GM19193 (cell line): ENCODE measurements at regions not wholly inside any gene's neighbourhood (a gene's known extent, or its start where the extent isn't known, plus 50 kb on each side); places are given as distances from the start of the nearest gene placed in this dataset.

Source experiments
- POLR2A ChIP-seq: IDR thresholded peaks from 4 replicates; pipeline ENCODE4 v1.6.1; 2011; ENCODE audit not compliant: insufficient read depth, insufficient read length; ENCODE audit errors: extremely low read depth

DNA sequence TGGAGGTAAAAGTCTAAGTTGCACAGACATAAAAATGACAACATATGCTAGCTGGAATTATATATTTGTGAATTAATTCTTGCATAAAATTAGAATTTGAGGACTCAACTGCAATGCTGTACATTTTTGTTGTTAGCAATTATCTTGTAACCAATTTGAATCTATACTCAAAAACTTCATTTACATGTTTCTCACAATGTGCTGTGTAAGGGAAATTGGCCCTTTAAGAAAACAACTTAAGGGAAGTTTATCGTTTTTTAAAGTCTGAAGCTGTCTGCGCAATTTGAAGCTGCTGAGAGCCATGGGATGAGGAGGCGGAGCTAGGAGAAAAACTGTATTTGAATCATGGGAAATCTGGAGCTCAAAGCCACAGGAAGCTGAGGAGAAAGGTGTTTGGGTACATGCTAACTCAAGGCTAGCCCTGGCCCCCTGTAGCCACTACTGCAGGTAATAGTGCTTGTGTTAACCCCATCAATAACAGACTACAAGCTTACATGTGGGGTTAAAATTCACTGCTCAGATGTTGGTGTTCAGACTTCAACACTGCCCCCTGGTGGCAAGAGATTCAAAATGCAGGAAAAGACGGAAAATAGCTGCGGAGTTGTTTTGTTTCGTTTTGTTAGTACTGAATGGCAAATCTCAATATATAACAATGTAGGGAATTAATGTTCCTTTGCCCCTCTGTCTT is 126.1 kb downstream of the BRD1 start:
- TF ChIP-seq POLR2A, result no peak

DNA sequence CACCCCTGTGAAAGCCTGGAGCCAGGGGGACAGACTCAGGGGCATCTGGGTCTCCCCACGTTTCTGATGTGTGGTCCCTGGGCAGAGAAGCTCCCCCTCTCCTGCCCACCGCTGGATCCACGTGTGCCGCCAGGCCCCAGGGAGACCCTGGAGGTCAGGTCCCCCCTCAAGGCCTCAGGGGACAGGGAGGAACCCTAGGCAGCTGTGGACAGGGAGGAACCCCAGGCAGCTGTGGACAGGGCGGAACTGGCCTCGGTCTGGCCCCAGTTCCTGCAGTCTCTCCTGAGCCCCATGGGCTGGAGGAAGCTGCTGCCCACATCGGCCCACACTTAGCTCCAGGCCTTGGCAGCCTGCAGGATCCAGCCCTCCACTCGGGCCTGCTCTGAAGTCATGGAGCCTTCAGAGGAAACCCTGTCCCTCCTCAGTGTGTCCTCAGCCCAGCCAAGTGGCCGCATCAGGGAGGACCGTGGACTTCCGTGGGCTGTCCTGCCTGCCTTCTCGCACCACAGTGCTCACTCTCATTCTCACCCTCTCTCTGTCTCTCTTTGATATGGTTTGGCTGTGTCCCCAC is 127.7 kb downstream of the BRD1 start:
- no peak for TF ChIP-seq POLR2A

GRCh38 chr22:49699476-49699875 is 128.2 kb downstream of the BRD1 start:
- no peak for TF ChIP-seq POLR2A

DNA sequence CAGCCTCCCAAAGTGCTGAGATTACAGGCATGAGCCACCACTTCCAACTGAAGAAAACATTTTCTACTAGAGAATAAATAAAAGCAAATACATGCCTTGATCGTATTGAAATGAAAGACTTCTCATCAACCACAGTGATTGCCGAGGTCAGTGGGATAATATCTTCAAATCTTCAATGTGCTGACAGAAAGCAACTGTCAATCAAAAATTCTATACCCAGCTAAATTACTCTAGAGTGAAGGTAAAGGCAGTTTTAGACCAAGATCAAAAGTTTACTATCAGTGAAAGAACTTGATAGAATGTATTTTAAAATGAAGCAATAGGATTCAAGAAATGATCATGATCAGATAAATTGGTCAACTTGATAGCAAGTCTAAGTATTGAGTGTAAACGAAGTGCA is 130.6 kb downstream of the BRD1 start:
- TF ChIP-seq POLR2A, result no peak

DNA sequence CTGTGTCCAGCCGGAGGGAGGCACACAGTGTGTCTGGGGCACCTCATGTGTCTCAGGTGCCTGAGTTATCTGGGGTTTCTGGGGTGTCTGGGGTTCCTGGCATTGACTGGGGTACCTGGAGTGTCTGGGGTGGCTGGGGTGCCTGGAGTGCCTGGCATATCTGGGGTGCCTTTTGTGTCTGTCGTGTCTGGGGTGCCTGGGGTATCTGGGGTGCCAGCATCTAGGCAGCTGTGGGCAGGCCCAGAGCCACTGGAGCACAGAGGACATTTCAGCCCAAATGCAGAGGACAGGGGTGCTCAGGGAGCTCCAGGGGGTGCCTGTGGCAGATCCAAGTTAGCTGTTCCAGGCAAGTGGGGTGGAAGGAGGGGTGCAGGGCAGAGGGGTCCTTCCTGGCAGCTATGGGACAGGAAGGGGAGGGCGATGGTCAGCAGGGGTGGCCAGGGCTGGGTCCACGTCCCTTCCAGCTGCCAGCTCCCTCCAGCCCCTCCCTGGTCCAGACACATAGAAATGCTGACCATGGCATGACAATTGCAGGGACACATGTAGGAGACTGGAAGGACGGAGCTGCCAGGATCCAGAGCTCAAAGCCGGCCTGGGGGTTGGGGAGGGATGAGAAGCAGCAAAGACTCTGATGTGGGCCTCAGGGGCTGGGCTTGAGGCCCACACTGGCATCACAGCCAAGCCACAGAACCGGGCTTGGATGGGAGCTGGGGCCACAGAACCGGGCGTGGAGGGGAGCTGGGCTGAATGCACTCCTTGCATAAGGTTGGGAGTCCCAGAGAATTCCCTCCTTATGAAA is 133.0 kb downstream of the BRD1 start:
- TF ChIP-seq POLR2A, result no peak

GRCh38 chr22:49693848-49694247 is 133.8 kb downstream of the BRD1 start:
- no peak for TF ChIP-seq POLR2A

DNA sequence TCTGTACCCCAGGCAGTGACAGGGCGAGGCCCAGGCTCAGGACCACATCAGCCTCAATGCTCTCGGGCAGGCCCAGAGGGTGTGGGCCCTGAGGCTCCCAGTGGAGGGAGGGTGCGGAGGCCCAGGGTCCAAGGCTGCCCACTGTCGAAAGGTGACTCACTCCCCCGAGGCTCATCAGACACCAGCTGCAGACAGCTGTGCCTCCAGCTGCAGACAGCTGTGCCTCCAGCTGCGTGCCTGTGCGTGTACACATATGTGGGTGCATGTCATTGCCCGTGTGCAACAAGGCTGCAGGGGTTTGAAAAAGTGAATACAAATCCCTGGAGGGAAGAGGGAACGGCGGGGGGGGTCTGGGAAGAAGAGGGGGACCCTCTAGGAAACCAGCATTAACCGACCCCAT is 134.3 kb downstream of the BRD1 start:
- no peak for TF ChIP-seq POLR2A

DNA sequence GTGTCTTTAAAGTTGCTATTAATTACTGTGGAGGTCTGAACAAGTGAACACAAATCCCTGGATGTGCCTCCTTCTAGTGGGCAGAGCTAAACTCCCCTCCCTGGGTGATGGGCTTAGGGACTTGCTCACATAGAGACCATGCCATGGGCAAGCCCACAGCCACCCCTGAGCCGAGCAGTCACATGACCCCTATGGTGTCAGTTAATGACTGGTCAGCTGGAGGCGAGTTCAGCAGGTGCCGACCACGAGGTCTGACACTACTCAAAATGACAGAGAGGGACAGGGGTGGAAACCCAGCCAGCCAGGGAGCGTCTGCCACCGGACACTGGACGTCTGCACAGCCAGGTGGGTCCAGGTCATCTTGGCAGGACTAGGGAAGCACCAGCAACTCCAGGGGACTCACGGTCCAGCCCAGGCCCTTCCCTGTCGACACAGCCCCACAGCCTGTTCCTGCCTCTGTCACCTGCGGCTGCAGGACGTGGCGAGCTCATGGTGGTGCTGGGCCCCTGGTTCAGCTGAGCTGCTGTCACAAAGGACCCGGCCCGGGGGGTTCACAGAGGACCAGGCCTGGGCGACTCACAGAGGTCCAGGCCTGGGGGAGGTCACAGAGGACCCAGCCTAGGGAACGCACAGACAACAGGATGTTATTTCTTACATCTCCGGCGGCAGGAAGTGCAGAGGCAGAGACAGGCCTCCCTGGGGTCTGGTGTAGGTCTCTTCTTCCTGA is 135.0 kb downstream of the BRD1 start:
- TF ChIP-seq POLR2A, result no peak

DNA sequence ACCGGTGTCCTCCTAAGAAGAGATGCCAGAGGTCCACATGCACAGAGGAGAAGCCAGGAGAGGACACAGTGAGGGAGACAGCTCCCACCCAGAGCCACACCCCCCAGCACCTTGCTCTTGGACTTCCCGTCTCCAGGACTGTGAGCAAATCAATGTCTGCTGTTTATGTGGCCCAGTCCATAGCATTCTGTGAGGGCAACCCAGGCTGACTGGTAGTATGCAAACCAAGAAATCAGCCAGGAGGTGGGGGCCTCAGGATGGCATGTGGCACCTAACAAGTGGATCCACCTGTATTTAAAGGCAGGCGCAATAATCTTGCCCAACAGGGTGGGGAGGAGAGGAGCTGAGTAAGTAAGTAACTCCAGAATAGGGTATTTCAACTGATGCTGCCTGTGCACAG is 136.4 kb downstream of the BRD1 start:
- no peak for TF ChIP-seq POLR2A

GRCh38 chr22:49690454-49690853 is 137.2 kb downstream of the BRD1 start:
- TF ChIP-seq POLR2A, result no peak

DNA sequence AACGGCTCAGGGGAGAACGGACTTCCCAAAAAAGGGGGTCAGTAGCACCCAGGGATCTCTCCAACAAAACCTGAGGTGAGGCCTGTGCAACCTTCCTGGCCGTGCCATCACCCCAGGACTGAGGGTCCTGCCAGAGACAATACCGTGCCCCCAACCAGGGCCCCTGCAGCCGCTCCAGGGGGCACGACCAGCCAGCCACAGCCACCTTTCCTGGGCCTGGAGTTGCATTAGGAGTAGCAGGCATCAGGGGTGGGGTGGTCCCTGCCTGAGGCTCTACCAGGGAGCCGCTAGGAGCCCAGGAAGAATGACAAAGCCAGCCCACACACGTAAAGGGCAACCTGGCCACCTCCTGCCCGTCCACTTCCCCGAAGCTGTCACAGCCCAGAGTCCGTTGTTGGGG is 137.8 kb downstream of the BRD1 start:
- TF ChIP-seq POLR2A, result no peak

GRCh38 chr22:49689255-49689770 is 138.4 kb downstream of the BRD1 start:
- TF ChIP-seq POLR2A, result no peak

GRCh38 chr22:49688516-49689254 is 139.0 kb downstream of the BRD1 start:
- TF ChIP-seq POLR2A, result no peak

DNA sequence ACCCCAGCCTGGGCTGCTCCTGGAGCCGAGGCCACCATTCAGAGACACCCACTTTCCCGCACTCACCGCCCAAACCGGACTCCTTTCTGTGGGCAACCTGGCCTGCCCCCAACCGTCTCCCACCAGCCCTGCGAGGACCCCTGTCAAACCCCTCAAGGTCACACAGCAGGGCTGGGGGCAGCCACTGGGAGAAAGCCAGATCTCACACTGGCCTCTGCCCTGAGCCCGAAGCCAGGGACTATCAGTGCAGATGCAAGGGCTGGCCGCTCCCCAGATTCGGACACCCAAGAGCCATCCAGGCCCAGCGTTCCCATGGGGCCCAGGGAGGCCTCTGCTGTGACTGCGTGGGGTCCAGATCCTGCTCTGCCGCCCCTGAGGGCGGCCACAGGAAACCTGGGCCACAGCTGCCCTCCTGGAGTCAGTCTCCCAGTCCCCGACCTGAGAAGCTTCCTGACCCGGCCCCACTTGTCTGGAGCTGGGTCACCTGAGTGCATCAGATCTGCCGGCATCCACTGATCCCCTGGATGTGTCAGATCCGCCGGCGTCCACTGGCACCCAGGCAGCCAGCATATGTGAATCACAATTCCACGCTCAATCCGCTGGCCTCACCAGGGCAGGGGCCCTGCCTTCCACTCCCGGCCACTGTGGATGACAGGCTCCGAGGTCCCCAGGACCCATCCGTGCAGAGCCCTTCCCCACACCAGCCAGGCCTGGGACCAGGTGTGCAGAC is 139.7 kb downstream of the BRD1 start:
- TF ChIP-seq POLR2A, result no peak

DNA sequence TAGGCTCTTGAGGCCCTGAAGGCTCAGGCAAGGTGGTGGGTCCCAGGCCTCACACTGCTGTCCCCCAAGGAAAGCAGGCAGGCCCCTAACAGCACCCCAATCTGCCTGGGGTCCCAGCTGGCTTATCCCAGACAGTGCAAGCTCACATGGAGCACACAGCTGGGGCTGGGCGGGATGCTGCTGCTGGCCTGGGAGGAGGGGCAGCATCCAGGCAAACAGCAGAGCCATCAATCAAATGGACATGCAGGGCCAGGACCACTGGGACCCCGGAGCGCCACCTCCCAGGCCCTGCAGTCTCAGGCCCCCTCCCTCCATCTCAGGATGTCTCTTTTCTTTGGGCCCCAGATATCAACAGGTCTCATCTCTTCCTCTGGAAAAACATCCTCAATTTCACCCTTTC is 140.3 kb downstream of the BRD1 start:
- no peak for TF ChIP-seq POLR2A
